ENCODE measurements at regions not wholly inside any gene's neighbourhood (a gene's known extent, or its start where the extent isn't known, plus 50 kb on each side); places are given as distances from the start of the nearest gene placed in this dataset.

GRCh38 chr4:166594326-166594946 is 639.9 kb downstream of the SPOCK3 start:
- Mint-ChIP-seq H3K4me1 (ENCODE audit: low read depth) (no peaks in the 10 kb centered on the region), H3K4me3 (no peak overlapping the region)
- peak; percentile 50 for DNase-seq

GRCh38 chr4:166600264-166600663 is 634.0 kb downstream of the SPOCK3 start:
- Mint-ChIP-seq H3K4me3 (no peak overlapping the region), H3K9me3 (no peaks in the 10 kb centered on the region), H3K27ac (no peak overlapping the region), H3K4me1 (ENCODE audit: low read depth) (no peaks in the 10 kb centered on the region), H3K27me3 (ENCODE audit: insufficient read depth) (peaks cover 2% of the 10 kb centered on the region; the same call in 1 of the 2 replicates), H3K36me3 (ENCODE audit: low read depth) (no peaks in the 10 kb centered on the region)
- no peak for TF ChIP-seq CTCF (IDR thresholded peaks at IDR 0.05)
- DNase-seq: no peak

More at GRCh38 chr4:166594326-166594946, 639.9 kb downstream of the SPOCK3 start:
- no peak overlapping the region for H3K27ac Mint-ChIP-seq
- peak; percentile 84 for TF ChIP-seq CTCF (IDR thresholded peaks at IDR 0.05)
- no peaks in the 10 kb centered on the region for H3K9me3 Mint-ChIP-seq
- H3K27me3 Mint-ChIP-seq (ENCODE audit: insufficient read depth): no peaks in the 10 kb centered on the region; the same call in 1 of the 2 replicates
- no peaks in the 10 kb centered on the region for H3K36me3 Mint-ChIP-seq (ENCODE audit: low read depth)

- no peaks in the 10 kb centered on the region for H3K4me1 Mint-ChIP-seq (ENCODE audit: low read depth)
- no peak overlapping the region for H3K4me3 Mint-ChIP-seq
- no peaks in the 10 kb centered on the region for H3K9me3 Mint-ChIP-seq
- H3K27ac Mint-ChIP-seq: no peak overlapping the region
- no peaks in the 10 kb centered on the region for H3K36me3 Mint-ChIP-seq (ENCODE audit: low read depth)
- no peak for DNase-seq
- H3K27me3 Mint-ChIP-seq (ENCODE audit: insufficient read depth): peaks cover 2% of the 10 kb centered on the region; the same call in 1 of the 2 replicates
- TF ChIP-seq CTCF (IDR thresholded peaks at IDR 0.05): no peak
Observed at GRCh38 chr4:166602068-166602467, 632.2 kb downstream of the SPOCK3 start.

GRCh38 chr4:166622425-166622977 is 611.8 kb downstream of the SPOCK3 start:
- no peak overlapping the region for H3K27ac Mint-ChIP-seq
- no peaks in the 10 kb centered on the region; the same call in 1 of the 2 replicates for H3K27me3 Mint-ChIP-seq (ENCODE audit: insufficient read depth)
- no peak for DNase-seq
- H3K4me3 Mint-ChIP-seq: no peak overlapping the region
- H3K9me3 Mint-ChIP-seq: no peaks in the 10 kb centered on the region
- H3K4me1 Mint-ChIP-seq (ENCODE audit: low read depth): no peaks in the 10 kb centered on the region; the same call in 1 of the 2 replicates
- no peaks in the 10 kb centered on the region for H3K36me3 Mint-ChIP-seq (ENCODE audit: low read depth)
- no peak for TF ChIP-seq CTCF (IDR thresholded peaks at IDR 0.05)

- DNase-seq: no peak
- no peaks in the 10 kb centered on the region; the same call in 1 of the 2 replicates for H3K4me1 Mint-ChIP-seq (ENCODE audit: low read depth)
- no peak overlapping the region for H3K27ac Mint-ChIP-seq
- TF ChIP-seq CTCF (IDR thresholded peaks at IDR 0.05): no peak
- no peaks in the 10 kb centered on the region; the same call in 1 of the 2 replicates for H3K27me3 Mint-ChIP-seq (ENCODE audit: insufficient read depth)
- no peak overlapping the region for H3K4me3 Mint-ChIP-seq
- no peaks in the 10 kb centered on the region for H3K9me3 Mint-ChIP-seq
- no peaks in the 10 kb centered on the region for H3K36me3 Mint-ChIP-seq (ENCODE audit: low read depth)
Observed at GRCh38 chr4:166625018-166625637, 609.2 kb downstream of the SPOCK3 start.

Measured in HFFc6 (cell line).